GM18520 (cell line): ENCODE measurements at regions not wholly inside any gene's neighbourhood (a gene's known extent, or its start where the extent isn't known, plus 50 kb on each side); places are given as distances from the start of the nearest gene placed in this dataset.

Source experiments
- ATAC-seq: cut with Tn5 transposase; IDR thresholded peaks from one replicate; pipeline ENCODE4 v1.9.1; 2021; ENCODE audit not compliant: unreplicated experiment

DNA sequence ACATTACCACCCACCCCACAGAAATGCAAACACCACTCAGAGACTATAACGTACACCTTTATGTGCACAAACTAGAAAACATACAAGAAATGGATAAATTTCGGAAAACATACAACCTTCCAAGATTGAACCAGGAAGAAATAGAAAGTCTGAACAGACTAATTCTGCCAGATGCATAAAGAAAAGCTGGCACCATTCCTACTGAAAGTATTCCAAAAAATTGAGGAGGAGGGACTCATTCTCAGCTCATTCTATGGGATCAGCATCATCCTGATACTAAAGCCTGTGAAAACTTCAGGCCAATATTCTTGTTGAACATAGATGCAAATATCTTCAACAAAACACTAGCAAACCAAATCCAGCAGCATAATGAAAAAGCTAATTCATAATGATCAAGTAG, 115.1 kb upstream of the CD180 start:
- ATAC-seq: no peak

DNA sequence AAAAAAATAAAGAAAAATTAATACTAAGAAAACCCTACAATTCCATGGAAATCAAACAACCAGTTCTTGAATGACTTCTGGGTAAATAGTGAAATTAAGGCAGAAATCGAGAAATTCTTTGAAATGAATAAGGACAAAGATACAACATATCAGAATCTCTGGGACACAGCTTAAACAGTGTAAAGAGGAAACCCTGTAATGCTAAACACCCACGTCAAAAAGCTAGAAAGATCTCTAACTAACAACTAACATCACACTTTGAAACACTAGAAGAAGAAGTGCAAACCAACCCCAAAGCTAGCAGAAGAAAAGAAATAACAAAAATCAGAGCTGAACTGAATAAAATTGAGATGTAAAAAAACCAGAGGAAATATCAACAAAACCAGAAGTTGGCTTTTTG, 114.6 kb upstream of the CD180 start:
- no peak for ATAC-seq

- no peak for ATAC-seq
Observed at GRCh38 chr5:67310740-67311139, 114.1 kb upstream of the CD180 start.

DNA sequence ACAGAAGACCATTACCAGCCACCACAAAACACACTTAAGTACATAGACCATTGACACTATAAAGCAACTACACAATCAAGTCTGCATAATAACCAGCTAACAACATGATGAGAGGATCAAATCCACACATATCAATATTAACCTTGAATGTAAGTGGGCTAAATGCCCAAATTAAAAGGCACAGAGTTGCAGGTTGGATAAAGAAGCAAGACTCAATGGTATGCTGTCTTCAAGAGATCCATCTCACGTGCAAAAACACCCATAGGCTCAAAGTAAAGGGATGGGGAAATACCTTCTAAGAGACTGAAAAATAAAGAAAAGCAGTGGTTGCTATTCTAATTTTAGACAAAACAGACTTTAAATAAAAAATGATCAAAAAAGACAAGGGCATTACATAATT, 113.6 kb upstream of the CD180 start:
- no peak for ATAC-seq

DNA sequence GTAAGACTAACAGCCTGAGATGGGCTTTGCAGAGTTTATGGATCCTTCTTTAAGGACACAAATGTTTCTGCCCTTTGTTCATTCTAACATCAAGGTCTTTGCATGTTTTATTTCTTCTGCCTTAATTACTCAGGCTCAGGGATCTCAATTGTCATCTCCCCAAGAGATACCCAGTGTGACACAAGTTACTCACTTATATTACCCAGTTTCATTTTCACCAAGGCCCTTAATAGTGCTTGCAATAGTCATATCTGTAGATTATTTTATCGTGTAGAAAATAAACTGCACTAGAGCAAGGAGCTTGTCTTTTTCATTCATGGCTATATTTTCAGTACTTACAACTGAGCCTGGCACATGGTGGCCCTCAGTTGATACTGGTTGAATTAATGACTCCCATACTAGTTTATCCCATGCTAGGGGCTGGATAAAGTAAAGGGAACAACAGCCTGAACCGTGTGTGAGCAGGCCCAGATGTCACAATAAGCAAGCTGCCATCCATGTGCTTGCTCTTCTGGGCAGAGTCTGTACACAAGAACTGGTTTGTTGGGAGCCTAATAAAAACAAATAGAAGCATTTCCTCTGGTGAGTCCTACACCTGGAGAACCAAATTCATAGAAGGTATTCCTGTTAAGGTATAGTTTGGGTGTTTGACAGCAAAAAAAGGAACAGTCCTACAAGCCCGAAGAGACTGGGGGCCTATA, 112.5 kb upstream of the CD180 start:
- no peak for ATAC-seq

GRCh38 chr5:67306965-67307607, 110.5 kb upstream of the CD180 start:
- ATAC-seq: no peak

- ATAC-seq: no peak
Observed at GRCh38 chr5:67305913-67306710, 109.5 kb upstream of the CD180 start.

DNA sequence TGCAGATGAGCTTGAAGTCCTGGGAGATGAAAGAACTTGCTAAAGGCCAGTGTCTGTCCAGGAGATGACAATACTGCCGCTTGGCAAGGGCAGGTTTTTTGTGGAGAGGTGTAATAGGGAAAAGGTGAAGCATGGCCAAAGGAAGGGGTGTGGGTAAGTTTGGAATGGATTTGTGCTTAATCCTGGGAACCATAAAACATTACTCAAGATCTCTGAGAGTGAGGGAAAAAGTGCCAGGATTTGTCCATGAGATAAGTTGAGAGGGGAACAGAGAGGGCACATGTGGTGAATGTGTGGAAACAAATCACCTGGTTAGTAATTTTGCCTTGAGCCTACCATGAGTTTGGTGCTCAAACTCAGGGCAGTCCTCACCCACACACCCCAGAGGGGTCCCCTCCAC, 108.8 kb upstream of the CD180 start:
- no peak for ATAC-seq

DNA sequence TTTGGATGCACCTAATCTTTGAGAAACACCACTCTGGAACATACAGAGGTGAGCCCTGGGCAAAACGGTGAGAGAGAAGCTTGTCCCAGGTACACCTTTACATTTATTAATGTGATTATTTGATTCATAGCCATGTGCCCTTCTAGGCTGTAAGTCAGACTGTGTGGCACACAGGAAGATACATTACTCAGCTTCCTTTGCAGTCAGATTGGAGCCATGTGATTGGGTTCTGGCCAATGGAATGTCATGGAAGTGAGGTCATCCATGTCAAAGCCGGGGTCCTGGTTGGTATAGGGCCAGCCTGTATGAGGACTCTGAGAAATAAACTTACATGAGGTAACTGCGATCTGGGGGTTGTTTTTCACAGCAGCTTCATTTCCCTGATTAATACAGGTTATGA, 106.8 kb upstream of the CD180 start:
- ATAC-seq: no peak

DNA sequence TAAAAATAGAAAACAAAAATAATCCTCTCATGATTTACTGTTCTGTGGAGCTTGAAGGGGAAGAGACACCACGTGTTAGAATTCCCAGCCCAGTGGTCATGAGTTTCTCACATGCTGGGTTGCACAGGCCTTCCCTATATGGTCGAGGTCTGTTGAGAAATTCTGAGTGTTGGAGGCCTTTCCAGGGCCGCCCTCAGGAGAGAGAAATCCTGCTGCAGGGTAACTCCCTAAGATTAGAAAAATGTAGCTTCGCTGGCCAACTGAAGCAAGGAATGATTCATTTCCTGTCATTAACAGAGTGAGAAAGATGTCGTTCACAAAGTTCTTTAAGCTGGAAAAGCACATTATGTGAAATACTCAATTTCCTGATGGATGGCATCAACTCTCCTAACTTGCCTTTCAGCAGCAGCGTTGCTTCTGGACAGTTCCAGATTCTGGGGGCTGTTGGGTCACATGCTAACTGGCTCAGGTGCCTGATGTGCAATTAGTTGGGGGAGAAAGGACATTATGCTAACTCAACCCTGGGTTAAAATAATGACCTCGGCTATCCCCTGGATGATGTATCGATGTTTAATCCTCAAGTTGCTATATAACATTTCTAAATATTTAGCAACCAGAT, 104.8 kb upstream of the CD180 start:
- no peak for ATAC-seq

DNA sequence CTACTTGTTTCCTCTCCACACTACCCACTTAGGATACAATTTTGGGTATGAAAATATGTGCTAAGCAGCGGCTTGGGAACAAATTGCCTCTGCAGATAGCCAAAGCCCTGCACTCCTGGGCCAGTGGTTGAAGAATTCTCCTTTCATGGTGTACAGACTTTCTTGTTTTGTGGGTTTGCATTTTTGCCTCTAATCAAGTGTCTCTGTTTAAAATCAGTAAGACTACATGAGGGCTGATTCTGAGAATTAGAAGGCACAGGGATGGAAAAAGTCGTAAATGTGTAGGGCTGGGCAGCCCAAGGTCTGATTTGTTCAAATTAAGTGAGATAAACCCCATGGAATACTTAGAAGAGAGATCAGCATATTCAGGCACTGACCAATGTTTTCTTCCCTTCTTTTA, 103.7 kb upstream of the CD180 start:
- ATAC-seq: no peak

GRCh38 chr5:67299231-67299735, 102.7 kb upstream of the CD180 start:
- no peak for ATAC-seq

- no peak for ATAC-seq
Observed at GRCh38 chr5:67297802-67298532, 101.4 kb upstream of the CD180 start.

- ATAC-seq: no peak
Observed at GRCh38 chr5:67297376-67297775, 100.8 kb upstream of the CD180 start.

GRCh38 chr5:67294266-67294938, 97.8 kb upstream of the CD180 start:
- no peak for ATAC-seq

- no peak for ATAC-seq
Observed at GRCh38 chr5:67293226-67293625, 96.6 kb upstream of the CD180 start.

DNA sequence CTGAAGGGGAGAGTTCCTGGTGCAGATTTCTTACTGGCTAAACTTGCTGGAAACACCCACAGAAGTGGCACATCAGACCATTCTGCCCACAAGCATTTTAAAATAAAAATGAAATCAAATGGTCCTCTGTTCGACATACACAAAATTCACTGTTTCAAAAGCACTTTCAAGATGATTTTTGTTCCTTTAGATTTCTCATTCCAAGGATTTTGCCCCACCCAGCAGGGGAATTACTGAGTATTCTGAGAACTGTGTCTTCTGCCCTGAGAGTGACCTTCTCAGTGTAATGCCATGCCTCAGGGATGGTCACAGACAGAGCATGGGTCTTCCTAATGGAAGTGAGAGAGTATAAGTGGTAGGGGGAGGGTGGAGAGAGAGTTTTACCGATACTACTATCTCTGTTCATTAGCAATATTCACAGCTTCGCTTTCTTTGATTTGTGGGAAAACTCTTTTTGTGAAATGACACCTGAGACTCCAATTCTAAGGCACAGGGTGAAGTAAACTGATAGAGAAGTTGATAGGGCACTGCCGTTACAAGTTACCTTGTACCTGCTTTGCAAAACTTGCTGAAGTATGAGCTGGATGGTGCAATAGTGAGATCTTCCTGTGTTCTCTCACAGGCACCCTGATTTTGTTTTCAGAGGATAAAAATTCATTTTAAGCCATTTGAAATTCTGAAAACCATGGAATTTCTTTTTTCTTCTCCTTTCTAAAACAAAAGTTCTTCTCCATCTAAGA, 95.8 kb upstream of the CD180 start:
- no peak for ATAC-seq

DNA sequence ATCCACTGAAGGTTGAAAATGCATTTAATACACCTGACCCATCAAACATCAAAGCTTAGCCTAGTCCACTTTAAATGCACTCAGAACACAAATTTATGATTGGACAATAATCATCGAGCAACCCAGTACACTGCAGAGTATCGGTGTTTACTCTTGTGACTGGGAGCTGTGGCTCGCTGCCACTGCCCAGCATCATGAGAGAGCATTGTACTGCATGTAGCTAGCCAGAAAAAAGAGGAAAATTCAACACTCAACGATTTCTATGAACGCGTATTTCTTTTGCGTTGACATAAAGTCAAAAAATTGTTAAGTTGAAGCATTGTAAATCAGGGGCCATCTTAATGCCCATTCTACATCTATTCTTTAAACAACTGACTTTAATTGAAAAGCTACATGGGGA, 95.1 kb upstream of the CD180 start:
- ATAC-seq: no peak

- ATAC-seq: no peak
Observed at GRCh38 chr5:67291066-67291465, 94.5 kb upstream of the CD180 start.

DNA sequence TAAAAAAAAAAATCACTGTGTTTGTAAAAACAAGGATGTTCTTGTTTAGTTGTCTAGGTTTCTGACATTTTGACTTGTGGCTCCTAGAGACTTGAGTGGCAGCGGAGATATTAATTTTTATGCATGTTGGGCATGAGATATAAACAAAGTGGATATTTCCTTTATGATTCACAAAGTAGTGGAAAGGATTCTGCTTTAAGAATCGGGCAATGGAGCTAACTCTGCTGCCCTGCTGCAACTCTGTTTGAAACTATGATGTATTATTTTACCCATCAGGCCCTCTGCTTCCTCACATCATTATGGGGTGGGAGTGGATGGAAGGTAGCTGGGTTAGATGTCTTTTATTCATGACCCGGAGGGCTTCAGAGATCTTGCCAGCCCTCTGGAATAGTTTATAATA, 94.1 kb upstream of the CD180 start:
- ATAC-seq: no peak
